HepG2 (cell line): ENCODE measurements at regions not wholly inside any gene's neighbourhood (a gene's known extent, or its start where the extent isn't known, plus 50 kb on each side); places are given as distances from the start of the nearest gene placed in this dataset.

Source experiments
- ATAC-seq: fragments of 200-7000 bp; cut with Tn5 transposase; 3 replicates; pipeline ENCODE4 v1.9.1; 2020; ENCODE audit warnings: mild to moderate bottlenecking, moderate library complexity
- BruUV-seq: library from RNA; stranded (reverse); fragments of 400-500 nt; replicated peaks from 2 replicates; lab custom pipeline; 2021; lab: Mats Ljungman, UMichigan
- CTCF ChIA-PET: fragments of 300-600 bp; formaldehyde crosslinking; extraction: SDS; loops from one replicate; lab custom pipeline; 2021; ENCODE audit warnings: low total read pairs, inconsistent platforms, low intra/inter-chr PET ratio; lab: Yijun Ruan, JAX
- POLR2A ChIA-PET: fragments of 350-600 bp; sonication (Branson Sonifier 250); formaldehyde crosslinking; loops from one replicate; lab custom pipeline; 2020; ENCODE audit warnings: antibody characterized with exemption, inconsistent platforms; lab: Yijun Ruan, JAX
- DNase-seq: peaks from one replicate; pipeline ENCODE4 v3.0.0-alpha.2; 2015; ENCODE audit warnings: low spot score
- FAIRE-seq: peaks from 3 replicates; lab custom pipeline; 2011; peaks lifted over from hg19 to GRCh38; lab: Jason Lieb, UNC
- H2AFZ ChIP-seq: one replicate; pipeline ENCODE4 v1.6.1; 2011; ENCODE audit warnings: low read length, inconsistent platforms
- H3K27ac ChIP-seq: fragments of 300-600 bp; 3 replicates; pipeline ENCODE4 v1.8.0; 2011; ENCODE audit warnings: mixed run types, mild to moderate bottlenecking, mixed read lengths, low read length, inconsistent platforms; ENCODE audit not compliant: insufficient read depth; ENCODE audit errors: extremely low read length
- H3K27me3 ChIP-seq, 2 experiments: fragments of 200-600 bp in 1 of 2; 2 replicates in 1 of 2; 3 replicates in 1 of 2; pipeline versions ENCODE4 v1.6.0 to v1.8.0; 2011; ENCODE audit warnings: low read length in 2 of 2, mild to moderate bottlenecking in 2 of 2, moderate library complexity in 2 of 2, inconsistent platforms in 1 of 2; ENCODE audit not compliant: insufficient read depth in 2 of 2, control insufficient read depth in 1 of 2
- H3K36me3 ChIP-seq, 2 experiments: fragments of 200-600 bp in 1 of 2; replicated peaks in 1 of 2; 2 replicates in 1 of 2; 3 replicates in 1 of 2; pipeline versions ENCODE4 v1.5.1 to v1.8.0; 2011; ENCODE audit warnings: low read length in 2 of 2, inconsistent platforms in 1 of 2; ENCODE audit not compliant: insufficient read depth in 2 of 2, control insufficient read depth in 1 of 2
- H3K4me1 ChIP-seq: 2 replicates; pipeline ENCODE4 v1.5.1; 2012; ENCODE audit warnings: low read length, inconsistent platforms; ENCODE audit not compliant: insufficient read depth
- H3K4me2 ChIP-seq: 2 replicates; pipeline ENCODE4 v1.6.0; 2011; ENCODE audit warnings: low read depth, low read length, inconsistent platforms
- H3K4me3 ChIP-seq, 3 experiments: fragments of 200-600 bp in 1 of 3; sonication (generic), shearing (Covaris generic) in 1 of 3; replicated peaks in 1 of 3; 2 replicates each; pipeline ENCODE4 v1.5.1; 2011 to 2016; ENCODE audit warnings: low read length in 3 of 3, inconsistent platforms in 2 of 3, low read depth in 2 of 3, mild to moderate bottlenecking in 2 of 3, control low read depth in 1 of 3, mixed read lengths in 1 of 3; ENCODE audit not compliant: insufficient read depth in 1 of 3
- H3K79me2 ChIP-seq: one replicate; pipeline ENCODE4 v1.6.1; 2011; ENCODE audit warnings: low read length, inconsistent platforms; ENCODE audit not compliant: insufficient read depth
- H3K9ac ChIP-seq: 2 replicates; pipeline ENCODE4 v1.6.0; 2011; ENCODE audit warnings: mild to moderate bottlenecking, low read depth, low read length, inconsistent platforms; ENCODE audit not compliant: insufficient read depth
- H3K9me3 ChIP-seq: 2 replicates; pipeline ENCODE4 v1.5.1; 2012; ENCODE audit warnings: mild to moderate bottlenecking, low read length
- H4K20me1 ChIP-seq: 2 replicates; pipeline ENCODE4 v1.6.0; 2011; ENCODE audit warnings: inconsistent platforms, mild to moderate bottlenecking, low read length, moderate library complexity; ENCODE audit not compliant: insufficient read depth
- BORCS8-MEF2B ChIP-seq: sonication (generic); formaldehyde crosslinking; IDR thresholded peaks from 2 replicates; pipeline ENCODE4 v1.8.0; 2022; ENCODE audit warnings: mild to moderate bottlenecking, missing genetic modification reagents
- GTF3A ChIP-seq: sonication (generic); formaldehyde crosslinking; conservative IDR thresholded peaks from 2 replicates; pipeline ENCODE4 v1.4.0; 2020; ENCODE audit warnings: mild to moderate bottlenecking, missing genetic modification reagents
- HDAC2 ChIP-seq: sonication (generic); formaldehyde crosslinking; IDR thresholded peaks from 2 replicates; pipeline ENCODE4 v1.4.0; 2020; ENCODE audit warnings: missing genetic modification reagents
- HMG20A ChIP-seq: IDR thresholded peaks from 2 replicates; pipeline ENCODE4 v1.6.1; 2016; ENCODE audit warnings: borderline replicate concordance
- HOXA3 ChIP-seq: sonication (generic); formaldehyde crosslinking; IDR thresholded peaks from 2 replicates; pipeline ENCODE4 v1.5.0; 2020; ENCODE audit warnings: missing genetic modification reagents
- JDP2 ChIP-seq: sonication (generic); formaldehyde crosslinking; IDR thresholded peaks from 2 replicates; pipeline ENCODE4 v1.8.1; 2022; ENCODE audit warnings: missing genetic modification reagents, borderline replicate concordance
- KIAA2018 ChIP-seq: sonication (generic); formaldehyde crosslinking; IDR thresholded peaks from 2 replicates; pipeline ENCODE4 v1.5.0; 2020; ENCODE audit warnings: mild to moderate bottlenecking, missing genetic modification reagents, borderline replicate concordance
- PAF1 ChIP-seq: IDR thresholded peaks from 2 replicates; pipeline ENCODE4 v1.6.1; 2016; ENCODE audit warnings: missing genetic modification reagents, missing compliant biosample characterization
- PCBP2 ChIP-seq: fragments of 200-400 bp; formaldehyde crosslinking; optimal IDR thresholded peaks from 2 replicates; pipeline ENCODE3; 2018; ENCODE audit warnings: low read length, low read depth; ENCODE audit not compliant: poor library complexity, severe bottlenecking
- RBM22 ChIP-seq: fragments of 200-400 bp; formaldehyde crosslinking; optimal IDR thresholded peaks from 2 replicates; pipeline ENCODE3; 2017; ENCODE audit warnings: mild to moderate bottlenecking, low read length, moderate library complexity
- REL ChIP-seq: sonication (generic); formaldehyde crosslinking; conservative IDR thresholded peaks from 2 replicates; pipeline ENCODE4 v1.8.0; 2022; ENCODE audit warnings: mild to moderate bottlenecking, missing genetic modification reagents, moderate library complexity
- ZFP90 ChIP-seq: sonication (generic); formaldehyde crosslinking; IDR thresholded peaks from 2 replicates; pipeline ENCODE4 v1.8.0; 2022; ENCODE audit warnings: missing genetic modification reagents, mild to moderate bottlenecking, inconsistent platforms, borderline replicate concordance
- ZNF292 ChIP-seq: sonication (generic); formaldehyde crosslinking; IDR thresholded peaks from 2 replicates; pipeline ENCODE4 v1.8.1; 2022; ENCODE audit warnings: mild to moderate bottlenecking, low read depth, missing genetic modification reagents, borderline replicate concordance
- ZNF337 ChIP-seq: sonication (generic); formaldehyde crosslinking; IDR thresholded peaks from 2 replicates; pipeline ENCODE4 v1.5.1; 2020; ENCODE audit warnings: missing genetic modification reagents, low read depth, mild to moderate bottlenecking, borderline replicate concordance
- ZNF557 ChIP-seq: sonication (generic); formaldehyde crosslinking; IDR thresholded peaks from 2 replicates; pipeline ENCODE4 v1.4.0; 2020; ENCODE audit warnings: missing genetic modification reagents
- ZNF891 ChIP-seq: sonication (generic); formaldehyde crosslinking; IDR thresholded peaks from 2 replicates; pipeline ENCODE4 v1.5.0; 2020; ENCODE audit warnings: mild to moderate bottlenecking, missing genetic modification reagents
- WGBS: methylation state at CpG from one replicate; pipeline ENCODE4 v1.1.6; 2017; ENCODE audit warnings: low lambda C conversion rate; 5-methylcytosine and 5-hydroxymethylcytosine counted together
- in situ Hi-C: cut with HindIII; loops from 2 replicates; pipeline ENCODE4 v1.10.0; 2017; ENCODE audit warnings: low pct_unique_long_range_greater_than_20kb; ENCODE audit not compliant: extremely low pct_ligation_motif_present
- intact Hi-C: fragments of 100-400 bp; cut with micrococcal nuclease; formaldehyde crosslinking; loops from one replicate; pipeline ENCODE4 v1.10.0; 2022; ENCODE audit not compliant: unreplicated experiment
- TF ChIP-seq, protein P1 (sequence below): sonication (generic); formaldehyde crosslinking; IDR thresholded peaks from 2 replicates; pipeline ENCODE4 v1.5.0; 2020; ENCODE audit warnings: missing genetic modification reagents
- TF ChIP-seq, protein P2 (sequence below): sonication (generic); formaldehyde crosslinking; IDR thresholded peaks from 2 replicates; pipeline ENCODE4 v1.4.0; 2020; ENCODE audit warnings: missing genetic modification reagents, low read depth, mild to moderate bottlenecking, borderline replicate concordance

DNA sequence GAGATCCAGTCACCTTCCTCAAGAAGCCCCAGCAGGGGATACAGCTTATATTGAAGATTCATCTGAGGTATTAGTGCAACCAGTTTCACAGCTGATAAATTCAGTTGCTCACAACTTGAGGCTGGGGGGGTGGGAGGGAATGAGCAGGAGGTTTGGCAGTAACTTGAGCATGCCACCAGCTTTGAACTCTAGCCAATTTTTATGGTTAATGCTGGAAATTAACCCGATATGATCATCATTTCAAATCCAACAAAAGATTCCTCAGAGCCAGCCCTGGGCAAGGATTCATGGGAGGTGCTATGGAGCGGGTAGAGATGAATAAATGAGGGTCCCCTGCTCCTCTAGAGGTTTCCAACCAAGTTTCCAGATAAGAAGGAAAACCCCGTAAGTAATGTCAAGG lies 73.1 kb upstream of the HES1 start:
- H3K4me3 ChIP-seq: no peak overlapping the region
- no peak for FAIRE-seq
- no peak overlapping the region for H3K9ac ChIP-seq
- intact Hi-C loops (no loop called here), in situ Hi-C loops (no loop called here)
- no peak overlapping the region for H3K27ac ChIP-seq
- H3K79me2 ChIP-seq: no peaks in the 10 kb centered on the region
- H3K36me3 ChIP-seq: no peaks in the 10 kb centered on the region
- H4K20me1 ChIP-seq: no peaks in the 10 kb centered on the region
- H3K4me2 ChIP-seq: no peak overlapping the region
- no peaks in the 10 kb centered on the region; a peak in 1 of 5 replicates for H3K27me3 ChIP-seq
- H3K9me3 ChIP-seq: no peaks in the 10 kb centered on the region
- H3K4me1 ChIP-seq: peaks cover 42% of the 10 kb centered on the region
- no peak for DNase-seq
- no TSS peak for BruUV-seq
- ChIA-PET POLR2A (no interaction called here), CTCF (no interaction called here)
- 49% methylated on average over 3 of the region's 3 CpGs for WGBS
- no peak for ATAC-seq
- no peak overlapping the region for H2AFZ ChIP-seq
- TF ChIP-seq HMG20A (CRISPR knock-in tag) (no peak), ZNF292 (CRISPR knock-in tag) (no peak), KIAA2018 (CRISPR knock-in tag) (no peak), PAF1 (no peak), GTF3A (CRISPR knock-in tag) (no peak), REL (no peak), HOXA3 (CRISPR knock-in tag) (no peak), JDP2 (CRISPR knock-in tag) (no peak), RBM22 (no peak), ZFP90 (no peak), ZNF891 (CRISPR knock-in tag) (no peak), HDAC2 (CRISPR knock-in tag) (no peak), ZNF557 (no peak), ZNF337 (CRISPR knock-in tag) (no peak), PCBP2 (no peak), BORCS8-MEF2B (CRISPR knock-in tag) (no peak)
- TF ChIP-seq, protein P1, sequence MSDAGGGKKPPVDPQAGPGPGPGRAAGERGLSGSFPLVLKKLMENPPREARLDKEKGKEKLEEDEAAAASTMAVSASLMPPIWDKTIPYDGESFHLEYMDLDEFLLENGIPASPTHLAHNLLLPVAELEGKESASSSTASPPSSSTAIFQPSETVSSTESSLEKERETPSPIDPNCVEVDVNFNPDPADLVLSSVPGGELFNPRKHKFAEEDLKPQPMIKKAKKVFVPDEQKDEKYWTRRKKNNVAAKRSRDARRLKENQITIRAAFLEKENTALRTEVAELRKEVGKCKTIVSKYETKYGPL (CRISPR knock-in tag): no peak
- TF ChIP-seq, protein P2, sequence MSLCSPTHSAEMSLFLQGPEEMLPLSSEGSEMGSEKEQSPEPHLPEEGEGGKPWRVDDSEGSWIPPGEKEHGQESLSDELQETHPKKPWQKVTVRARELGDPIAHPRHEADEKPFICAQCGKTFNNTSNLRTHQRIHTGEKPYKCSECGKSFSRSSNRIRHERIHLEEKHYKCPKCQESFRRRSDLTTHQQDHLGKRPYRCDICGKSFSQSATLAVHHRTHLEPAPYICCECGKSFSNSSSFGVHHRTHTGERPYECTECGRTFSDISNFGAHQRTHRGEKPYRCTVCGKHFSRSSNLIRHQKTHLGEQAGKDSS: no peak
